KMS-11 (cell line): ENCODE measurements at regions not wholly inside any gene's neighbourhood (a gene's known extent, or its start where the extent isn't known, plus 50 kb on each side); places are given as distances from the start of the nearest gene placed in this dataset.

Experiments
- H2AFZ ChIP-seq: fragments of 200-600 bp; sonication (generic); 2 replicates; pipeline ENCODE4 v1.6.1; 2016; ENCODE audit warnings: antibody characterized with exemption, mixed run types, low read depth
- H3K27ac ChIP-seq: fragments of 200-600 bp; sonication (generic); 2 replicates; pipeline ENCODE4 v1.6.1; 2016; ENCODE audit warnings: mild to moderate bottlenecking, mixed run types
- H3K27me3 ChIP-seq: fragments of 200-600 bp; sonication (generic); 2 replicates; pipeline ENCODE4 v1.6.1; 2017; ENCODE audit warnings: mild to moderate bottlenecking, low read depth, mixed run types, moderate library complexity; ENCODE audit not compliant: insufficient read depth
- H3K36me3 ChIP-seq: fragments of 200-600 bp; sonication (generic); 2 replicates; pipeline ENCODE4 v1.6.1; 2017; ENCODE audit warnings: mild to moderate bottlenecking, mixed run types; ENCODE audit not compliant: insufficient read depth
- H3K4me1 ChIP-seq: fragments of 200-600 bp; sonication (generic); 2 replicates; pipeline ENCODE4 v1.6.1; 2016; ENCODE audit warnings: mild to moderate bottlenecking, low read depth, mixed run types; ENCODE audit not compliant: poor library complexity, severe bottlenecking
- H3K4me2 ChIP-seq: fragments of 200-600 bp; sonication (generic); 2 replicates; pipeline ENCODE4 v1.7.0; 2016; ENCODE audit warnings: mild to moderate bottlenecking, mixed run types
- H3K4me3 ChIP-seq: fragments of 200-600 bp; sonication (generic); IDR thresholded peaks from 2 replicates; pipeline ENCODE4 v1.6.1; 2017; ENCODE audit warnings: low read depth, low read length, mixed read lengths; ENCODE audit not compliant: insufficient read depth
- H3K79me2 ChIP-seq: fragments of 200-600 bp; sonication (generic); 2 replicates; pipeline ENCODE4 v1.6.1; 2016; ENCODE audit warnings: low read depth, mixed run types; ENCODE audit not compliant: insufficient read depth
- H3K9ac ChIP-seq: fragments of 200-600 bp; sonication (generic); 2 replicates; pipeline ENCODE4 v1.6.1; 2016; ENCODE audit warnings: mild to moderate bottlenecking, mixed run types
- H4K20me1 ChIP-seq: fragments of 200-600 bp; sonication (generic); 2 replicates; pipeline ENCODE4 v1.6.1; 2016; ENCODE audit warnings: mild to moderate bottlenecking, mixed run types; ENCODE audit not compliant: insufficient read depth
- TF ChIP-seq, protein P1 (sequence below): fragments of 200-600 bp; sonication (generic); conservative IDR thresholded peaks from 2 replicates; pipeline ENCODE4 v1.6.1; 2017; ENCODE audit warnings: low read depth, mild to moderate bottlenecking, antibody characterized with exemption, low read length, moderate library complexity, mixed read lengths

- Histone ChIP-seq H3K9ac (no peak overlapping the region), H4K20me1 (no peaks in the 10 kb centered on the region), H3K4me2 (no peak overlapping the region), H3K27me3 (no peaks in the 10 kb centered on the region), H3K36me3 (no peaks in the 10 kb centered on the region), H3K4me3 (no peak overlapping the region), H3K4me1 (no peaks in the 10 kb centered on the region), H3K27ac (no peak overlapping the region), H2AFZ (no peak overlapping the region), H3K79me2 (no peaks in the 10 kb centered on the region)
- TF ChIP-seq, protein P1, sequence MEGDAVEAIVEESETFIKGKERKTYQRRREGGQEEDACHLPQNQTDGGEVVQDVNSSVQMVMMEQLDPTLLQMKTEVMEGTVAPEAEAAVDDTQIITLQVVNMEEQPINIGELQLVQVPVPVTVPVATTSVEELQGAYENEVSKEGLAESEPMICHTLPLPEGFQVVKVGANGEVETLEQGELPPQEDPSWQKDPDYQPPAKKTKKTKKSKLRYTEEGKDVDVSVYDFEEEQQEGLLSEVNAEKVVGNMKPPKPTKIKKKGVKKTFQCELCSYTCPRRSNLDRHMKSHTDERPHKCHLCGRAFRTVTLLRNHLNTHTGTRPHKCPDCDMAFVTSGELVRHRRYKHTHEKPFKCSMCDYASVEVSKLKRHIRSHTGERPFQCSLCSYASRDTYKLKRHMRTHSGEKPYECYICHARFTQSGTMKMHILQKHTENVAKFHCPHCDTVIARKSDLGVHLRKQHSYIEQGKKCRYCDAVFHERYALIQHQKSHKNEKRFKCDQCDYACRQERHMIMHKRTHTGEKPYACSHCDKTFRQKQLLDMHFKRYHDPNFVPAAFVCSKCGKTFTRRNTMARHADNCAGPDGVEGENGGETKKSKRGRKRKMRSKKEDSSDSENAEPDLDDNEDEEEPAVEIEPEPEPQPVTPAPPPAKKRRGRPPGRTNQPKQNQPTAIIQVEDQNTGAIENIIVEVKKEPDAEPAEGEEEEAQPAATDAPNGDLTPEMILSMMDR = no peak
Measured at GRCh38 chr3:182058488-182058887, 346.8 kb downstream of the SOX2 start.

- Histone ChIP-seq H3K9ac (no peak overlapping the region), H3K4me1 (no peaks in the 10 kb centered on the region), H3K4me2 (no peak overlapping the region), H2AFZ (no peak overlapping the region), H3K36me3 (no peaks in the 10 kb centered on the region), H3K4me3 (no peak overlapping the region), H4K20me1 (no peaks in the 10 kb centered on the region), H3K27ac (no peak overlapping the region), H3K79me2 (no peaks in the 10 kb centered on the region), H3K27me3 (no peaks in the 10 kb centered on the region)
- TF ChIP-seq, protein P1 = no peak
Measured at GRCh38 chr3:182063742-182064141, 352.0 kb downstream of the SOX2 start.

GRCh38 chr3:182067423-182067822 lies 355.7 kb downstream of the SOX2 start:
- H4K20me1 ChIP-seq = no peaks in the 10 kb centered on the region
- TF ChIP-seq, protein P1 = no peak
- H3K79me2 ChIP-seq = no peaks in the 10 kb centered on the region
- H3K4me3 ChIP-seq = no peak overlapping the region
- H3K4me1 ChIP-seq = no peaks in the 10 kb centered on the region
- no peak overlapping the region for H2AFZ ChIP-seq
- no peaks in the 10 kb centered on the region for H3K36me3 ChIP-seq
- H3K9ac ChIP-seq = no peak overlapping the region
- no peaks in the 10 kb centered on the region for H3K27me3 ChIP-seq
- H3K4me2 ChIP-seq = no peak overlapping the region
- no peak overlapping the region for H3K27ac ChIP-seq

DNA sequence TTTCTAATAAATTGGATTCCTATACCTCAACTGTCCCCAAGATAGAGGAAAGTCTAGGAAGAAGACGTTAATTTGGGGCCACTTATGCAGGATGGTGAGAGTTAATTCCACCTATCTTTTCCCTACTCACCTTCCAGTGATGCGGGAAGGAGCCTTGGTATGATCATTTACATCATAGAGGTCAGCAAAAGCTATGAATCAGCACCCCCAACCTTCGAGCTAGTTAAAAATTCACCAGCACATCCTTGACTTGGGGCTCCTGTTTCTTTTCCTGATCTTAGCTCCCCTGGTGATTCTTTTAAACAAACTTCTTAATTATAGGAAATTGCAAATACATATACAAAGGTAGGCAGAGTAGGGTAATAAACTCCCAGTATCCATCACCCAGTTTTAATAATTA lies 366.6 kb downstream of the SOX2 start:
- H4K20me1 ChIP-seq = no peaks in the 10 kb centered on the region
- H3K4me2 ChIP-seq = no peak overlapping the region
- H3K27me3 ChIP-seq = no peaks in the 10 kb centered on the region
- no peaks in the 10 kb centered on the region for H3K36me3 ChIP-seq
- H2AFZ ChIP-seq = no peak overlapping the region
- no peaks in the 10 kb centered on the region for H3K79me2 ChIP-seq
- no peaks in the 10 kb centered on the region for H3K4me1 ChIP-seq
- no peak overlapping the region for H3K27ac ChIP-seq
- TF ChIP-seq, protein P1 = no peak
- no peak overlapping the region for H3K4me3 ChIP-seq
- H3K9ac ChIP-seq = no peak overlapping the region

DNA sequence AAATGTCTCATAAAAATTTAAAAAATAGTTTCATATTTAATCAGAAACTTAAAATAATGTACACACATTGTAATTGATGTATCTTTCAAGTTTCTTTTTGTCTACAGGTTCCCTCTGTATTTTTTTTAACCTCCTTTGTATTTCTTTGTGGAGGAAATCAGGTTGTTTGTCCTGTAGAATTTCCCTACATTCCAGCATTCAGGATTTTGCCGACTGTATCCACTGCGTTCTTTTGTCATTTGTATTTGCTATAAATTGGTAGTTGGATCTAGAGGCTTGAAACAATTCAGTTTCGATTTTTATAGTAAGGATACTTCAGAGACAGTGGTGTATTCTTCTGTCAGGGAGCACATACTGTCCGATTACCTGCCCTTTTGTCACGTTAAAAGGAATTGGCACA lies 367.2 kb downstream of the SOX2 start:
- Histone ChIP-seq H3K27me3 (no peaks in the 10 kb centered on the region), H3K79me2 (no peaks in the 10 kb centered on the region), H4K20me1 (no peaks in the 10 kb centered on the region), H3K4me3 (no peak overlapping the region), H3K4me1 (no peaks in the 10 kb centered on the region), H2AFZ (no peak overlapping the region), H3K36me3 (no peaks in the 10 kb centered on the region), H3K4me2 (no peak overlapping the region), H3K9ac (no peak overlapping the region), H3K27ac (no peak overlapping the region)
- TF ChIP-seq, protein P1 = no peak
